GM23338 (cell line): ENCODE measurements at regions not wholly inside any gene's neighbourhood (a gene's known extent, or its start where the extent isn't known, plus 50 kb on each side); places are given as distances from the start of the nearest gene placed in this dataset.

Experiments
- ATAC-seq: fragments of 200-7000 bp; cut with Tn5 transposase; 3 replicates; pipeline ENCODE4 v1.9.1; 2020
- DNase-seq: peaks from one replicate; pipeline ENCODE4 v3.0.0-alpha.2; 2015; ENCODE audit warnings: low spot score
- H2AFZ ChIP-seq: fragments of 200-600 bp; sonication (generic); 2 replicates; pipeline ENCODE4 v1.8.0; 2016; ENCODE audit warnings: antibody characterized with exemption, mild to moderate bottlenecking, moderate library complexity
- H3F3A ChIP-seq: fragments of 200-600 bp; sonication (generic); replicated peaks from 2 replicates; pipeline ENCODE4 v1.8.0; 2017; ENCODE audit warnings: antibody characterized with exemption, mixed run types, low read depth
- H3K27ac ChIP-seq: fragments of 200-600 bp; sonication (generic); 2 replicates; pipeline ENCODE4 v1.6.1; 2016; ENCODE audit warnings: low read depth
- H3K27me3 ChIP-seq: fragments of 200-600 bp; sonication (generic); 2 replicates; pipeline ENCODE4 v1.8.0; 2016; ENCODE audit warnings: mild to moderate bottlenecking, mixed run types, moderate library complexity; ENCODE audit not compliant: insufficient read depth
- H3K36me3 ChIP-seq: fragments of 200-600 bp; sonication (generic); 2 replicates; pipeline ENCODE4 v1.8.0; 2016; ENCODE audit warnings: mild to moderate bottlenecking; ENCODE audit not compliant: insufficient read depth
- H3K4me1 ChIP-seq: fragments of 200-600 bp; sonication (generic); 2 replicates; pipeline ENCODE4 v1.8.0; 2016; ENCODE audit warnings: mild to moderate bottlenecking, moderate library complexity; ENCODE audit not compliant: insufficient read depth
- H3K4me2 ChIP-seq: fragments of 200-600 bp; sonication (generic); 2 replicates; pipeline ENCODE4 v1.7.1; 2017; ENCODE audit warnings: mixed run types
- H3K4me3 ChIP-seq: fragments of 200-600 bp; sonication (generic); 2 replicates; pipeline ENCODE4 v1.6.1; 2016; ENCODE audit warnings: mixed run types
- H3K79me2 ChIP-seq: fragments of 200-600 bp; sonication (generic); replicated peaks from 2 replicates; pipeline ENCODE4 v1.8.0; 2017; ENCODE audit warnings: mild to moderate bottlenecking; ENCODE audit not compliant: insufficient read depth
- H3K9me2 ChIP-seq: fragments of 200-600 bp; sonication (generic); 2 replicates; pipeline ENCODE4 v1.8.0; 2017; ENCODE audit not compliant: insufficient read depth
- H4K20me1 ChIP-seq: fragments of 200-600 bp; sonication (generic); replicated peaks from 2 replicates; pipeline ENCODE4 v1.8.0; 2017; ENCODE audit warnings: mild to moderate bottlenecking; ENCODE audit not compliant: insufficient read depth
- H3K27ac Mint-ChIP-seq: 2 replicates; pipeline ENCODE4 v1.8.0; 2020; ENCODE audit warnings: inconsistent platforms, mild to moderate bottlenecking, moderate library complexity, mixed read lengths
- H3K27me3 Mint-ChIP-seq: 3 replicates; pipeline ENCODE4 v1.8.0; 2022; ENCODE audit warnings: low read depth, mild to moderate bottlenecking, moderate library complexity, mixed read lengths, inconsistent platforms; ENCODE audit not compliant: insufficient read depth, poor library complexity
- H3K36me3 Mint-ChIP-seq: 3 replicates; pipeline ENCODE4 v1.8.0; 2021; ENCODE audit warnings: low read depth, mild to moderate bottlenecking, inconsistent platforms, moderate library complexity, mixed read lengths
- H3K4me1 Mint-ChIP-seq: 3 replicates; pipeline ENCODE4 v1.8.0; 2020; ENCODE audit warnings: mild to moderate bottlenecking, inconsistent platforms, mixed read lengths
- H3K4me3 Mint-ChIP-seq: 3 replicates; pipeline ENCODE4 v1.8.0; 2021; ENCODE audit warnings: moderate library complexity, mild to moderate bottlenecking, inconsistent platforms, mixed read lengths
- H3K9me3 Mint-ChIP-seq: 3 replicates; pipeline ENCODE4 v1.8.0; 2020; ENCODE audit warnings: moderate library complexity, mild to moderate bottlenecking, inconsistent platforms, mixed read lengths
- CREB1 ChIP-seq: fragments of 250-450 bp; sonication (Bioruptor Pico); IDR thresholded peaks from 2 replicates; pipeline ENCODE4 v1.5.0; 2020; ENCODE audit warnings: low read depth, mild to moderate bottlenecking, moderate library complexity
- EZH2 ChIP-seq: fragments of 200-600 bp; sonication (generic); IDR thresholded peaks from one replicate; pipeline ENCODE4 v1.8.0; 2017; ENCODE audit warnings: antibody characterized with exemption, mild to moderate bottlenecking, low read depth; ENCODE audit not compliant: unreplicated experiment
- EZH2phosphoT487 ChIP-seq: fragments of 200-600 bp; sonication (generic); IDR thresholded peaks from one replicate; pipeline ENCODE4 v1.8.1; 2018; ENCODE audit warnings: antibody characterized with exemption; ENCODE audit not compliant: unreplicated experiment
- POLR2AphosphoS5 ChIP-seq: IDR thresholded peaks from 2 replicates; pipeline ENCODE4 v1.6.1; 2016; ENCODE audit warnings: antibody characterized with exemption, low read depth
- STAT1 ChIP-seq: IDR thresholded peaks from one replicate; pipeline ENCODE4 v1.6.1; 2016; ENCODE audit warnings: antibody characterized with exemption; ENCODE audit not compliant: unreplicated experiment
- ZNF114 ChIP-seq: fragments of 250-450 bp; sonication (Bioruptor Pico); IDR thresholded peaks from 2 replicates; pipeline ENCODE4 v1.5.0; 2020; ENCODE audit warnings: mild to moderate bottlenecking, moderate library complexity
- ZNF331 ChIP-seq: fragments of 250-450 bp; sonication (Bioruptor Pico); IDR thresholded peaks from 2 replicates; pipeline ENCODE4 v1.5.0; 2020; ENCODE audit warnings: low read depth, mild to moderate bottlenecking, moderate library complexity
- ZNF462 ChIP-seq: fragments of 250-450 bp; sonication (Bioruptor Pico); IDR thresholded peaks from 2 replicates; pipeline ENCODE4 v1.5.0; 2020; ENCODE audit warnings: mild to moderate bottlenecking, moderate library complexity
- TF ChIP-seq, protein P1 (sequence below), 2 experiments: fragments of 200-600 bp in 1 of 2; sonication (generic) in 1 of 2; conservative IDR thresholded peaks; 2 replicates each; pipeline versions ENCODE4 v1.5.1 to v1.6.1; 2016 to 2017; ENCODE audit warnings: antibody characterized with exemption in 2 of 2, low read depth in 2 of 2, mild to moderate bottlenecking in 2 of 2, moderate library complexity in 1 of 2

GRCh38 chr16:35411156-35411555 is 1951.7 kb downstream of the TP53TG3F start (continued):
- TF ChIP-seq ZNF462: no peak
- TF ChIP-seq ZNF331 (CRISPR knock-in tag): no peak
- TF ChIP-seq EZH2: no peak
- TF ChIP-seq ZNF114 (CRISPR knock-in tag): no peak
- TF ChIP-seq POLR2AphosphoS5: no peak
- TF ChIP-seq STAT1: no peak
- TF ChIP-seq, protein P1, sequence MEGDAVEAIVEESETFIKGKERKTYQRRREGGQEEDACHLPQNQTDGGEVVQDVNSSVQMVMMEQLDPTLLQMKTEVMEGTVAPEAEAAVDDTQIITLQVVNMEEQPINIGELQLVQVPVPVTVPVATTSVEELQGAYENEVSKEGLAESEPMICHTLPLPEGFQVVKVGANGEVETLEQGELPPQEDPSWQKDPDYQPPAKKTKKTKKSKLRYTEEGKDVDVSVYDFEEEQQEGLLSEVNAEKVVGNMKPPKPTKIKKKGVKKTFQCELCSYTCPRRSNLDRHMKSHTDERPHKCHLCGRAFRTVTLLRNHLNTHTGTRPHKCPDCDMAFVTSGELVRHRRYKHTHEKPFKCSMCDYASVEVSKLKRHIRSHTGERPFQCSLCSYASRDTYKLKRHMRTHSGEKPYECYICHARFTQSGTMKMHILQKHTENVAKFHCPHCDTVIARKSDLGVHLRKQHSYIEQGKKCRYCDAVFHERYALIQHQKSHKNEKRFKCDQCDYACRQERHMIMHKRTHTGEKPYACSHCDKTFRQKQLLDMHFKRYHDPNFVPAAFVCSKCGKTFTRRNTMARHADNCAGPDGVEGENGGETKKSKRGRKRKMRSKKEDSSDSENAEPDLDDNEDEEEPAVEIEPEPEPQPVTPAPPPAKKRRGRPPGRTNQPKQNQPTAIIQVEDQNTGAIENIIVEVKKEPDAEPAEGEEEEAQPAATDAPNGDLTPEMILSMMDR (conservative IDR thresholded peaks at IDR 0.05; ENCODE audit: low read depth in 2 of 2): no peak
- no peak for TF ChIP-seq CREB1 (CRISPR knock-in tag)
- TF ChIP-seq EZH2phosphoT487: no peak

- H3K27me3 ChIP-seq: no peaks in the 10 kb centered on the region
- Mint-ChIP-seq H3K4me1 (no peaks in the 10 kb centered on the region), H3K27ac (no peak overlapping the region), H3K9me3 (peaks cover 92% of the 10 kb centered on the region), H3K36me3 (peaks cover 21% of the 10 kb centered on the region), H3K4me3 (no peak overlapping the region), H3K27me3 (peaks cover 2% of the 10 kb centered on the region)
- H2AFZ ChIP-seq: no peak overlapping the region
- no peak overlapping the region for H3K4me3 ChIP-seq
- DNase-seq (no peak), ATAC-seq (no peak)
- H3K4me1 ChIP-seq: no peaks in the 10 kb centered on the region
- no peak overlapping the region for H3K4me2 ChIP-seq
- no peaks in the 10 kb centered on the region for H4K20me1 ChIP-seq
- H3K9me2 ChIP-seq: no peaks in the 10 kb centered on the region
- no peaks in the 10 kb centered on the region for H3K79me2 ChIP-seq
- no peak overlapping the region for H3K27ac ChIP-seq
- H3K36me3 ChIP-seq: 0 out of 2 replicates have a peak, but pooled peaks cover 9% of the 10 kb centered on the region
- H3F3A ChIP-seq: no peaks in the 10 kb centered on the region
- TF ChIP-seq ZNF462: no peak
- TF ChIP-seq EZH2: no peak
These were observed 1954.7 kb downstream of the TP53TG3F start for GRCh38 chr16:35414139-35414538.
